GM10248 (cell line): ENCODE measurements at regions not wholly inside any gene's neighbourhood (a gene's known extent, or its start where the extent isn't known, plus 50 kb on each side); places are given as distances from the start of the nearest gene placed in this dataset.

ENCODE experiments used
- CTCF ChIA-PET: fragments of 300-600 bp; sonication (Branson Sonifier 250); formaldehyde crosslinking; extraction: SDS; loops from one replicate; lab custom pipeline; 2021; ENCODE audit warnings: antibody characterized with exemption; lab: Yijun Ruan, JAX
- POLR2A ChIA-PET: fragments of 350-650 bp; sonication (Branson Sonifier 250); formaldehyde crosslinking; extraction: SDS; loops from one replicate; lab custom pipeline; 2020; ENCODE audit warnings: antibody characterized with exemption; lab: Yijun Ruan, JAX
- DNase-seq: peaks from one replicate; pipeline ENCODE4 v3.0.0; 2012; ENCODE audit errors: extremely low spot score
- TF ChIP-seq, protein P1 (sequence below): IDR thresholded peaks from 2 replicates; pipeline ENCODE4 v1.5.1; 2012; ENCODE audit warnings: mild to moderate bottlenecking, low read depth; ENCODE audit errors: extremely low read depth, missing control alignments, control extremely low read depth

DNA sequence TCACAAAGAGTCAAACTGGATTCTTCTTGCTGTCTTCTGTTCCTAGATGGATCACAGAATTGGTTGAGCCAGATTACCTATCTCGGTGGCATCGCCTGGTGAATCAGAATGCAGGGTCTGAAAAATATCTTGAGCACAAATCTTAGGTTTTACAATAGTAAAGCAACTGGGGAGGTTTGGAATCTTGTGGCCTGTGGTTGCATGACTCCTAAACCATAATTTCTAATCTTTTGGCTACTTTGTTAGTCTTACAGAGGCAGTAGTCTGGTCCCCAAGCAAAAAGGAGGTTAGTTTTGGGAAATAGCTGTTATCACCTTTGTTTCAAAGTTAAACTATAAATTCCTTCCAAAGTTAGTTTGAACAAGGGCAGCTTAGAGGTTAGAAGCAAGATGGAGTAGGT, 1488.5 kb upstream of the FLRT2 start:
- CTCF ChIA-PET = no interaction called here
- no peak for DNase-seq

DNA sequence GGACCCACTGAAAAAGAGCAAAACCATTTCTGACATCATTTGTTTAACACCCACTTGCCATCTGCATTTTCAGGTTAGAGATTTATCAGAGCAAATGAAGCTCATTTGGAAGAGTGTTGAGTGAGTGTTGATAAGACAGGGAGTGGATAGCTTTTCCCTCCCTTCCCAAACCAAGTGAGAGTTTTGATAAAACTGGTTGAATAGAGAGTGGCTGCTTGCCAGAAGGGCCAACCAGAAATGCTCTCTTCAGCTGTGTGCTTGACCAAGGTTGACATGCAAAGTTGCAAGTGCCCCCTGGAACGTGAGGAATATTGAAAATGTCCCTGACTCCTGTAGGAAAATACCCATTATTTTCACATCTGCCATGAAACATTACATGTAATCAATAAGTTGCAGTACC, 1487.0 kb upstream of the FLRT2 start:
- TF ChIP-seq, protein P1, sequence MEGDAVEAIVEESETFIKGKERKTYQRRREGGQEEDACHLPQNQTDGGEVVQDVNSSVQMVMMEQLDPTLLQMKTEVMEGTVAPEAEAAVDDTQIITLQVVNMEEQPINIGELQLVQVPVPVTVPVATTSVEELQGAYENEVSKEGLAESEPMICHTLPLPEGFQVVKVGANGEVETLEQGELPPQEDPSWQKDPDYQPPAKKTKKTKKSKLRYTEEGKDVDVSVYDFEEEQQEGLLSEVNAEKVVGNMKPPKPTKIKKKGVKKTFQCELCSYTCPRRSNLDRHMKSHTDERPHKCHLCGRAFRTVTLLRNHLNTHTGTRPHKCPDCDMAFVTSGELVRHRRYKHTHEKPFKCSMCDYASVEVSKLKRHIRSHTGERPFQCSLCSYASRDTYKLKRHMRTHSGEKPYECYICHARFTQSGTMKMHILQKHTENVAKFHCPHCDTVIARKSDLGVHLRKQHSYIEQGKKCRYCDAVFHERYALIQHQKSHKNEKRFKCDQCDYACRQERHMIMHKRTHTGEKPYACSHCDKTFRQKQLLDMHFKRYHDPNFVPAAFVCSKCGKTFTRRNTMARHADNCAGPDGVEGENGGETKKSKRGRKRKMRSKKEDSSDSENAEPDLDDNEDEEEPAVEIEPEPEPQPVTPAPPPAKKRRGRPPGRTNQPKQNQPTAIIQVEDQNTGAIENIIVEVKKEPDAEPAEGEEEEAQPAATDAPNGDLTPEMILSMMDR = no peak
- ChIA-PET CTCF (no interaction called here), POLR2A (no interaction called here)

More for the DNA sequence above, 1488.5 kb upstream of the FLRT2 start:
- TF ChIP-seq, protein P1 = no peak
- POLR2A ChIA-PET = no interaction called here

DNA sequence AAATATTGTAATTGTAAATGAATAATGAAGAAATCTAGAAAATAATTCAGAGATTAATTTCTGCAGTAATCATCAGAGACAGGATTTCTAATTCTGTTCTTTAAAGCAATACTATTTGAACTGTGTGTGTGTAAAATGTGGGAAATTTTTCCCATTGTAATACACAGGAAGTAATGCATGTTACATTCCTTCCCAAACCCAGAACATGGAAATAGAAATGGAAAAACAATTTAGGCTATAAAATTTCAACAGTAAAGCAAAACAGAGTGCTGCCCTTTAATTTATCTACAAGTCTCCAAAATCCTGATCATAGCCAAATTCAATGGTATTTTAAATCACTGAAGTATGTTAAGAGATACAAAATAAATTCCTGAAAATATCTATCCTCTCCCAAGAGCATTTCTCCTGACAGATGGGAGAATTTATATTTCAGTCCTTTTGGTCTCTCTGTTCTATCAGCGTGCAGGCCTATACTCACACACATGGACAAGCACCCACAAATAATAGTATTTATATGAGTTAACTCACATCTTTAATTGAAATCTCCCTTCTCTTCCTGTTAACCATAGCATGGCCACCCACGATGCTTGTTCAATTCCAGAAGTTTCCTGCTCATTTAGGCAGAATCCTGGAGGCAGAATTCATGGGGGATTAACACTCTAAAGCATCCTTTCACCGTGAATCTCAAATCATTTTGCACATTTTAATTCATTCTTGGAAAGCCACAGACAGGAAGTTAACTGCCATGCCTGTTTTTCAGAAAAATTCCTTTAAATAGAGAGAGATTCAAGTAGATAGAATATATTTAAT, 1465.4 kb upstream of the FLRT2 start:
- ChIA-PET CTCF (no interaction called here), POLR2A (no interaction called here)
- TF ChIP-seq, protein P1 = no peak
- no peak for DNase-seq

More for the DNA sequence above, 1487.0 kb upstream of the FLRT2 start:
- no peak for DNase-seq

DNA sequence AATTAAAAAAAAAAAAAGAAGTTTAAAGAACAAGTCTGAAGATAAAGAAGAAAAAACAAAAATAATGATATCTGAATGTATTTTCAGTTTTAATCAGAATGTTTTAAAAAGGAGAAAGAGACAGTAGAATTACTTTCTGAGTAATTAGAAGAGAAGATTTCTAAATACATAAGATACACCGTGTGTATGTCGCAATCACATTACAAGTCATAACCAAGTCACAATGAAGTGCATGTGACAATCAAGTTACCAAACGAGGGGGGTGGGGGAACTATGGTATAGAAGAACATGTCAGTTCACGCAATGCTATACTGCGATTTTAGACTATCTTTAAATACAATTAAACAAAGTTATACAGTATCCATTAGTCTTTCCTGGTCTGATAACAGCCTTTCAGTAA, 1464.1 kb upstream of the FLRT2 start:
- POLR2A ChIA-PET = no interaction called here
- CTCF ChIA-PET = no interaction called here

DNA sequence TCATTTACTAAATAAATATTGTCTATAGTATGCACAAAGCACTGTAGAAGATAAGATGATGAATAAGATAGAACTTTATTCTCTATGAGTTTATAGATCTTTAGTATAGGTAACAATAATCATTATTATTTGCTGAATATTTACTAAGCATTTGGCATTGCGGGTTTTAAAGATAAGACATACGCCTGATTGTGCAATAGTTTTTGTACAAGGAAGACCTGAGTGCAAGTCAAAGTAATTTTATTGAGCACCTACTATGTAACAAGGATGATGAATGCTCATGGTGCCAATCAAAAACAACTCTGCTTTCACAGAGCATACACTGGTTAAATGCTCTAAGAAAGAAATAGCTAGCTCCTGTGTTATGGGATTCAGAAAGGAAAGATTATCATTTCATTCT, 1461.7 kb upstream of the FLRT2 start:
- POLR2A ChIA-PET = no interaction called here
- no peak for DNase-seq
- TF ChIP-seq, protein P1 = no peak
- CTCF ChIA-PET = interaction anchor here (0.8 to 1.2 kb wide), 2 partner anchors 9 to 21 kb away, joined by 3 to 4 read pairs; no protein-coding TSS in a partner anchor

More for the DNA sequence above, 1464.1 kb upstream of the FLRT2 start:
- DNase-seq = no peak
- TF ChIP-seq, protein P1 = no peak

DNA sequence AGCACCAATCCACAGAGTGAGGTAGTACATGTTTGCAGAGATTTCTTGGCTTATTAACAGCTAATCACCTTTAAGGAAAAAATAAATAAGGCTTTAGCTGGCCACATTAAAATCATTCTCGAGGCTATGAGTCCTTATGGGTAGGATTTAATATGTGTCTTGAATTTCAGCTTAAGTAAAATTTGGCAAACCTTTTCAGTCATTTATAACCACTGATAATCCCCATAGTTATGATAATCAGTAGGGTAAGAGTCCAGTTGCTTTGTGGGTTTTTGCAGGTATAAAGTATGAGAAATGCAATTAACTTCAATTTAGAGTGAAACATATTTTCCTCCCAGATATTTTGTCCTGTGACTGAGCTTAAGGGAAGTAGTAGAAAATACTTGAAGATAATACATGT, 1458.9 kb upstream of the FLRT2 start:
- no peak for DNase-seq
- TF ChIP-seq, protein P1 = no peak
- POLR2A ChIA-PET = no interaction called here
- CTCF ChIA-PET = no interaction called here
